SK-N-SH treated with all-trans-retinoic acid at 6 μM for 48 hours (cell line): ENCODE measurements at regions not wholly inside any gene's neighbourhood (a gene's known extent, or its start where the extent isn't known, plus 50 kb on each side); places are given as distances from the start of the nearest gene placed in this dataset.

Source experiments
- ARNTL ChIP-seq: fragments of 450-650 bp; formaldehyde crosslinking; IDR thresholded peaks from 2 replicates; pipeline ENCODE4 v1.5.0; 2020; ENCODE audit warnings: low read depth, mild to moderate bottlenecking, moderate library complexity, borderline replicate concordance
- CREB5 ChIP-seq: fragments of 250-450 bp; sonication (Bioruptor Pico); IDR thresholded peaks from 2 replicates; pipeline ENCODE4 v1.5.1; 2020; ENCODE audit warnings: low read depth, mild to moderate bottlenecking, moderate library complexity
- ISL1 ChIP-seq: fragments of 250-450 bp; sonication (Bioruptor Pico); IDR thresholded peaks from 2 replicates; pipeline ENCODE4 v2.1.2; 2022; ENCODE audit warnings: mild to moderate bottlenecking, moderate library complexity
- OSR1 ChIP-seq: fragments of 250-450 bp; sonication (Bioruptor Pico); IDR thresholded peaks from 2 replicates; pipeline ENCODE4 v1.8.0; 2022; ENCODE audit warnings: moderate library complexity, mild to moderate bottlenecking, inconsistent platforms
- PATZ1 ChIP-seq: fragments of 250-450 bp; sonication (Bioruptor Pico); IDR thresholded peaks from 2 replicates; pipeline ENCODE4 v1.8.0; 2020; ENCODE audit warnings: mild to moderate bottlenecking, moderate library complexity, borderline replicate concordance
- POU6F1 ChIP-seq: fragments of 250-450 bp; sonication (Bioruptor Pico); IDR thresholded peaks from 2 replicates; pipeline ENCODE4 v1.8.0; 2021; ENCODE audit warnings: low read depth, mild to moderate bottlenecking, moderate library complexity, borderline replicate concordance
- PPARA ChIP-seq: fragments of 250-450 bp; sonication (Bioruptor Pico); IDR thresholded peaks from 2 replicates; pipeline ENCODE4 v1.5.0; 2020; ENCODE audit warnings: mild to moderate bottlenecking, borderline replicate concordance
- TOX ChIP-seq: fragments of 250-450 bp; sonication (Bioruptor Pico); IDR thresholded peaks from 2 replicates; pipeline ENCODE4 v1.8.0; 2021; ENCODE audit warnings: mild to moderate bottlenecking, moderate library complexity, borderline replicate concordance
- TSHZ2 ChIP-seq: fragments of 250-450 bp; sonication (Bioruptor Pico); IDR thresholded peaks from 2 replicates; pipeline ENCODE4 v1.5.0; 2020; ENCODE audit warnings: mild to moderate bottlenecking, moderate library complexity
- ZC3H10 ChIP-seq: fragments of 250-450 bp; sonication (Bioruptor Pico); IDR thresholded peaks from 2 replicates; pipeline ENCODE4 v1.5.1; 2021; ENCODE audit warnings: mild to moderate bottlenecking, moderate library complexity
- ZFP30 ChIP-seq: fragments of 450-650 bp; formaldehyde crosslinking; IDR thresholded peaks from 2 replicates; pipeline ENCODE4 v1.5.0; 2022; ENCODE audit warnings: mild to moderate bottlenecking, moderate library complexity
- ZNF70 ChIP-seq: fragments of 450-650 bp; formaldehyde crosslinking; IDR thresholded peaks from 2 replicates; pipeline ENCODE4 v1.5.0; 2020; ENCODE audit warnings: mild to moderate bottlenecking, moderate library complexity

- TF ChIP-seq TOX (CRISPR knock-in tag) (no peak), PPARA (CRISPR knock-in tag) (no peak), TSHZ2 (no peak), OSR1 (CRISPR knock-in tag) (no peak), ZC3H10 (no peak), ZFP30 (CRISPR knock-in tag) (no peak), PATZ1 (CRISPR knock-in tag) (no peak), ISL1 (CRISPR knock-in tag) (no peak), ARNTL (CRISPR knock-in tag) (no peak), POU6F1 (CRISPR knock-in tag) (no peak), CREB5 (CRISPR knock-in tag) (no peak), ZNF70 (CRISPR knock-in tag) (no peak)
Measured at GRCh38 chr6:158919865-158920264, 80.1 kb downstream of the RSPH3 start.
